PFSK-1 (cell line): ENCODE measurements at regions not wholly inside any gene's neighbourhood (a gene's known extent, or its start where the extent isn't known, plus 50 kb on each side); places are given as distances from the start of the nearest gene placed in this dataset.

Experiments used
- FOXP2 ChIP-seq: optimal IDR thresholded peaks from 2 replicates; pipeline ENCODE3; 2011; ENCODE audit warnings: borderline replicate concordance, control low read depth, inconsistent platforms; ENCODE audit not compliant: insufficient read depth; ENCODE audit errors: extremely low read length, extremely low read depth
- POLR2AphosphoS5 ChIP-seq: IDR thresholded peaks from 2 replicates; pipeline ENCODE4 v1.6.1; 2012; ENCODE audit warnings: low read depth, mild to moderate bottlenecking, control low read depth, low read length, moderate library complexity
- SIN3A ChIP-seq: IDR thresholded peaks from 2 replicates; pipeline ENCODE4 v1.6.1; 2012; ENCODE audit warnings: mild to moderate bottlenecking, low read length, moderate library complexity, borderline replicate concordance; ENCODE audit not compliant: insufficient read depth
- TAF1 ChIP-seq: IDR thresholded peaks from 2 replicates; pipeline ENCODE4 v1.6.1; 2012; ENCODE audit warnings: low read length, control low read depth, borderline replicate concordance; ENCODE audit not compliant: insufficient read depth
- TF ChIP-seq, protein P1 (sequence below), 2 experiments: IDR thresholded peaks; 2 replicates each; pipeline versions ENCODE4 v1.6.1 to v1.8.0; 2011 to 2012; ENCODE audit warnings: low read depth in 2 of 2, low read length in 2 of 2, control low read depth in 1 of 2, inconsistent platforms in 1 of 2, mild to moderate bottlenecking in 1 of 2, moderate library complexity in 1 of 2; ENCODE audit not compliant: insufficient read depth in 1 of 2

DNA sequence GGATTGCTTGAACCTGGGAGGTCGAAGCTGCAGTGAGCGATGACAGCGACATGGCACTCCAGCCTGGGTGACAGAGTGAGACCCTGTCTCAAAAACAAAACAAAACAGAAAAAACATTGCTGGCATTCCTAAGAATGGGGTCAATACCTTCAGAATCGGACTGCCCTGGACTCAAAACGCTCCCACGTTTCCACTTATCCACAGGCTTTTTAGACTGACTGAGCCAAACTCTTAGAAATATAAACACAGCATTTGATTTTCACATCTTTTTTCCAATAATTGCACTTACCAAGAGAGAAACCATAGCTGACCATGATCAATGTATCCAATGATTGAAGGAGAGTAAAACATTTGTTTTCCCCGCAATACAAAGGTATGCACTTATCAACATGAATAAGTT lies 59.5 kb upstream of the CUX1 start:
- TF ChIP-seq POLR2AphosphoS5 (no peak), TAF1 (no peak), FOXP2 (no peak), SIN3A (no peak)
- TF ChIP-seq, protein P1, sequence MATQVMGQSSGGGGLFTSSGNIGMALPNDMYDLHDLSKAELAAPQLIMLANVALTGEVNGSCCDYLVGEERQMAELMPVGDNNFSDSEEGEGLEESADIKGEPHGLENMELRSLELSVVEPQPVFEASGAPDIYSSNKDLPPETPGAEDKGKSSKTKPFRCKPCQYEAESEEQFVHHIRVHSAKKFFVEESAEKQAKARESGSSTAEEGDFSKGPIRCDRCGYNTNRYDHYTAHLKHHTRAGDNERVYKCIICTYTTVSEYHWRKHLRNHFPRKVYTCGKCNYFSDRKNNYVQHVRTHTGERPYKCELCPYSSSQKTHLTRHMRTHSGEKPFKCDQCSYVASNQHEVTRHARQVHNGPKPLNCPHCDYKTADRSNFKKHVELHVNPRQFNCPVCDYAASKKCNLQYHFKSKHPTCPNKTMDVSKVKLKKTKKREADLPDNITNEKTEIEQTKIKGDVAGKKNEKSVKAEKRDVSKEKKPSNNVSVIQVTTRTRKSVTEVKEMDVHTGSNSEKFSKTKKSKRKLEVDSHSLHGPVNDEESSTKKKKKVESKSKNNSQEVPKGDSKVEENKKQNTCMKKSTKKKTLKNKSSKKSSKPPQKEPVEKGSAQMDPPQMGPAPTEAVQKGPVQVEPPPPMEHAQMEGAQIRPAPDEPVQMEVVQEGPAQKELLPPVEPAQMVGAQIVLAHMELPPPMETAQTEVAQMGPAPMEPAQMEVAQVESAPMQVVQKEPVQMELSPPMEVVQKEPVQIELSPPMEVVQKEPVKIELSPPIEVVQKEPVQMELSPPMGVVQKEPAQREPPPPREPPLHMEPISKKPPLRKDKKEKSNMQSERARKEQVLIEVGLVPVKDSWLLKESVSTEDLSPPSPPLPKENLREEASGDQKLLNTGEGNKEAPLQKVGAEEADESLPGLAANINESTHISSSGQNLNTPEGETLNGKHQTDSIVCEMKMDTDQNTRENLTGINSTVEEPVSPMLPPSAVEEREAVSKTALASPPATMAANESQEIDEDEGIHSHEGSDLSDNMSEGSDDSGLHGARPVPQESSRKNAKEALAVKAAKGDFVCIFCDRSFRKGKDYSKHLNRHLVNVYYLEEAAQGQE (IDR thresholded peaks at IDR 0.05; ENCODE audit: insufficient read depth in 1 of 2, low read depth in 2 of 2, low read length in 2 of 2) = no peak
